Spleen (tissue), 11 donors: ENCODE measurements at regions not wholly inside any gene's neighbourhood (a gene's known extent, or its start where the extent isn't known, plus 50 kb on each side); places are given as distances from the start of the nearest gene placed in this dataset.

ENCODE experiments used
- DNase-seq: peaks from one replicate; pipeline ENCODE4 v3.0.0-alpha.2; 2020
- H3K27ac ChIP-seq, 8 donors: fragments of 200-600 bp; sonication (generic) in 7 of 8; 1 replicate in 4 of 8; 2 replicates in 4 of 8; pipeline versions ENCODE4 v1.5.0 to v1.8.0; 2016 to 2021; ENCODE audit warnings: inconsistent platforms in 4 of 8, mild to moderate bottlenecking in 4 of 8, moderate library complexity in 1 of 8
- H3K27me3 ChIP-seq, 7 donors: fragments of 200-600 bp; sonication (generic) in 6 of 7; replicated peaks in 1 of 7; 1 replicate in 4 of 7; 2 replicates in 3 of 7; pipeline versions ENCODE4 v1.5.0 to v1.8.0; 2016 to 2021; ENCODE audit warnings: inconsistent platforms in 3 of 7, mild to moderate bottlenecking in 1 of 7
- H3K36me3 ChIP-seq, 6 donors: fragments of 200-600 bp; sonication (generic) in 5 of 6; 1 replicate in 4 of 6; 2 replicates in 2 of 6; pipeline versions ENCODE4 v1.5.0 to v1.8.0; 2016 to 2021; ENCODE audit warnings: inconsistent platforms in 2 of 6
- H3K4me1 ChIP-seq, 6 donors: fragments of 200-600 bp; sonication (generic) in 5 of 6; 1 replicate in 3 of 6; 2 replicates in 3 of 6; pipeline versions ENCODE4 v1.5.0 to v1.8.0; 2016 to 2021; ENCODE audit warnings: inconsistent platforms in 3 of 6
- H3K4me3 ChIP-seq, 8 donors: fragments of 200-600 bp; sonication (generic) in 7 of 8; 1 replicate in 4 of 8; 2 replicates in 4 of 8; pipeline versions ENCODE4 v1.5.0 to v1.8.0; 2016 to 2021; ENCODE audit warnings: inconsistent platforms in 4 of 8, mild to moderate bottlenecking in 4 of 8, moderate library complexity in 2 of 8
- H3K9me3 ChIP-seq, 8 donors: fragments of 200-600 bp; sonication (generic) in 7 of 8; 1 replicate in 4 of 8; 2 replicates in 4 of 8; pipeline versions ENCODE4 v1.5.0 to v1.8.0; 2016 to 2021; ENCODE audit warnings: inconsistent platforms in 4 of 8
- CTCF ChIP-seq, 11 experiments: fragments of 200-600 bp in 7 of 11; fragments of 450-650 bp in 4 of 11; sonication (generic) in 4 of 11; IDR thresholded peaks in 8 of 11; conservative IDR thresholded peaks in 3 of 11; 1 replicate in 7 of 11; 2 replicates in 4 of 11; pipeline versions ENCODE4 v1.4.0 to v1.8.0; 2016 to 2021; ENCODE audit warnings: antibody characterized with exemption in 11 of 11, inconsistent platforms in 4 of 11, mild to moderate bottlenecking in 1 of 11
- POLR2A ChIP-seq, 3 donors: fragments of 450-650 bp; IDR thresholded peaks; one replicate each; pipeline ENCODE4 v1.5.1; 2017; ENCODE audit warnings: antibody characterized with exemption in 3 of 3, mild to moderate bottlenecking in 1 of 3
- POLR2AphosphoS5 ChIP-seq, 3 donors: sonication (generic); formaldehyde crosslinking; IDR thresholded peaks; one replicate each; pipeline ENCODE4 v1.5.1; 2017; ENCODE audit warnings: antibody characterized with exemption in 3 of 3
- WGBS, 5 donors: extraction: QIAGEN DNeasy Blood & Tissue Kit in 3 of 5; methylation state at CpG; one replicate each; pipeline versions ENCODE4 v1.1.5 to v1.1.7; 2013 to 2018; 5-methylcytosine and 5-hydroxymethylcytosine counted together
- intact Hi-C: fragments of 100-400 bp; cut with DNase I; formaldehyde crosslinking; loops from one replicate; pipeline ENCODE4 v1.15.0; 2023; ENCODE audit warnings: low total_unique reads
- donor health status: healthy with polysubstance abuse.
- donor health status: DM: no; HTN: no; CAD: no; lungs with moderate emphysema.
- donor health status: DM: no; HTN: no; CAD: no.
- donor health status: Bipolar disorder and iron deficiency.
- donor health status: healthy.
- donor health status: DM: no; HTN: no; CAD: no.
- donor health status: DM: yes; HTN: yes; CAD: no.

GRCh38 chr10:114724716-114725106, 66.6 kb upstream of the ABLIM1 start:
- no peak for TF ChIP-seq POLR2AphosphoS5 (IDR thresholded peaks at IDR 0.05)
- TF ChIP-seq CTCF (IDR thresholded peaks at IDR 0.05 in 8 of 11, conservative IDR thresholded peaks at IDR 0.05 in 3 of 11): no peak
- TF ChIP-seq POLR2A (IDR thresholded peaks at IDR 0.05): no peak
- H3K27me3 ChIP-seq: no peaks in the 10 kb centered on the region
- intact Hi-C loops: no loop called here
- no peaks in the 10 kb centered on the region for H3K4me1 ChIP-seq
- H3K4me3 ChIP-seq: no peak overlapping the region
- H3K36me3 ChIP-seq: no peaks in the 10 kb centered on the region
- H3K27ac ChIP-seq: no peak overlapping the region
- H3K9me3 ChIP-seq: peaks cover 0 to 8% (median 0%) of the 10 kb centered on the region in 8 donors
- 85 to 93% (median 88%) methylated on average over 3 of the region's 3 CpGs for WGBS, 5 donors
- DNase-seq: no peak

GRCh38 chr10:114726820-114727271, 68.8 kb upstream of the ABLIM1 start:
- TF ChIP-seq CTCF (IDR thresholded peaks at IDR 0.05 in 8 of 11, conservative IDR thresholded peaks at IDR 0.05 in 3 of 11): no peak
- WGBS, 5 donors: 75 to 94% (median 87%) methylated on average over 3 of the region's 3 CpGs

GRCh38 chr10:114728325-114728724, 70.2 kb upstream of the ABLIM1 start:
- intact Hi-C loops: no loop called here
- TF ChIP-seq POLR2A (IDR thresholded peaks at IDR 0.05): no peak
- TF ChIP-seq CTCF (IDR thresholded peaks at IDR 0.05 in 8 of 11, conservative IDR thresholded peaks at IDR 0.05 in 3 of 11): no peak
- no peak for TF ChIP-seq POLR2AphosphoS5 (IDR thresholded peaks at IDR 0.05)
- no peaks in the 10 kb centered on the region for H3K27me3 ChIP-seq
- H3K9me3 ChIP-seq: peaks cover 0 to 8% (median 0%) of the 10 kb centered on the region in 8 donors
- H3K27ac ChIP-seq: no peak overlapping the region
- H3K36me3 ChIP-seq: no peaks in the 10 kb centered on the region
- no peak for DNase-seq
- no peaks in the 10 kb centered on the region for H3K4me1 ChIP-seq
- WGBS, 5 donors: 86 to 96% (median 90%) methylated on average over 4 of the region's 4 CpGs
- H3K4me3 ChIP-seq: no peak overlapping the region

More at GRCh38 chr10:114726820-114727271, 68.8 kb upstream of the ABLIM1 start:
- intact Hi-C loops: no loop called here
- no peaks in the 10 kb centered on the region for H3K27me3 ChIP-seq
- H3K4me1 ChIP-seq: no peaks in the 10 kb centered on the region
- H3K4me3 ChIP-seq: no peak overlapping the region
- H3K9me3 ChIP-seq: peaks cover 0 to 8% (median 0%) of the 10 kb centered on the region in 8 donors
- H3K36me3 ChIP-seq: no peaks in the 10 kb centered on the region
- no peak for DNase-seq
- no peak overlapping the region for H3K27ac ChIP-seq

- H3K4me3 ChIP-seq: no peak overlapping the region
- no peaks in the 10 kb centered on the region for H3K4me1 ChIP-seq
- H3K27me3 ChIP-seq: peaks cover 0 to 5% (median 0%) of the 10 kb centered on the region in 7 donors
- no peak overlapping the region for H3K27ac ChIP-seq
- intact Hi-C loops: no loop called here
- no peak for DNase-seq
- no peak for TF ChIP-seq POLR2AphosphoS5 (IDR thresholded peaks at IDR 0.05)
- TF ChIP-seq POLR2A (IDR thresholded peaks at IDR 0.05): no peak
- no peak for TF ChIP-seq CTCF (IDR thresholded peaks at IDR 0.05 in 8 of 11, conservative IDR thresholded peaks at IDR 0.05 in 3 of 11)
- H3K36me3 ChIP-seq: no peaks in the 10 kb centered on the region
- peaks cover 0 to 8% (median 0%) of the 10 kb centered on the region in 8 donors for H3K9me3 ChIP-seq
- WGBS, 5 donors: 77 to 87% (median 86%) methylated on average over 3 of the region's 3 CpGs
These were observed 71.1 kb upstream of the ABLIM1 start for GRCh38 chr10:114729103-114729659.
